GM23338 (cell line): ENCODE measurements at regions not wholly inside any gene's neighbourhood (a gene's known extent, or its start where the extent isn't known, plus 50 kb on each side); places are given as distances from the start of the nearest gene placed in this dataset.

Experiments used
- ATAC-seq: fragments of 200-7000 bp; cut with Tn5 transposase; 3 replicates; pipeline ENCODE4 v1.9.1; 2020
- DNase-seq: peaks from one replicate; pipeline ENCODE4 v3.0.0-alpha.2; 2015; ENCODE audit warnings: low spot score
- H2AFZ ChIP-seq: fragments of 200-600 bp; sonication (generic); 2 replicates; pipeline ENCODE4 v1.8.0; 2016; ENCODE audit warnings: antibody characterized with exemption, mild to moderate bottlenecking, moderate library complexity
- H3F3A ChIP-seq: fragments of 200-600 bp; sonication (generic); replicated peaks from 2 replicates; pipeline ENCODE4 v1.8.0; 2017; ENCODE audit warnings: antibody characterized with exemption, mixed run types, low read depth
- H3K27ac ChIP-seq: fragments of 200-600 bp; sonication (generic); 2 replicates; pipeline ENCODE4 v1.6.1; 2016; ENCODE audit warnings: low read depth
- H3K27me3 ChIP-seq: fragments of 200-600 bp; sonication (generic); 2 replicates; pipeline ENCODE4 v1.8.0; 2016; ENCODE audit warnings: mild to moderate bottlenecking, mixed run types, moderate library complexity; ENCODE audit not compliant: insufficient read depth
- H3K36me3 ChIP-seq: fragments of 200-600 bp; sonication (generic); 2 replicates; pipeline ENCODE4 v1.8.0; 2016; ENCODE audit warnings: mild to moderate bottlenecking; ENCODE audit not compliant: insufficient read depth
- H3K4me1 ChIP-seq: fragments of 200-600 bp; sonication (generic); 2 replicates; pipeline ENCODE4 v1.8.0; 2016; ENCODE audit warnings: mild to moderate bottlenecking, moderate library complexity; ENCODE audit not compliant: insufficient read depth
- H3K4me2 ChIP-seq: fragments of 200-600 bp; sonication (generic); 2 replicates; pipeline ENCODE4 v1.7.1; 2017; ENCODE audit warnings: mixed run types
- H3K4me3 ChIP-seq: fragments of 200-600 bp; sonication (generic); 2 replicates; pipeline ENCODE4 v1.6.1; 2016; ENCODE audit warnings: mixed run types
- H3K79me2 ChIP-seq: fragments of 200-600 bp; sonication (generic); replicated peaks from 2 replicates; pipeline ENCODE4 v1.8.0; 2017; ENCODE audit warnings: mild to moderate bottlenecking; ENCODE audit not compliant: insufficient read depth
- H3K9me2 ChIP-seq: fragments of 200-600 bp; sonication (generic); 2 replicates; pipeline ENCODE4 v1.8.0; 2017; ENCODE audit not compliant: insufficient read depth
- H4K20me1 ChIP-seq: fragments of 200-600 bp; sonication (generic); replicated peaks from 2 replicates; pipeline ENCODE4 v1.8.0; 2017; ENCODE audit warnings: mild to moderate bottlenecking; ENCODE audit not compliant: insufficient read depth
- H3K27ac Mint-ChIP-seq: 2 replicates; pipeline ENCODE4 v1.8.0; 2020; ENCODE audit warnings: inconsistent platforms, mild to moderate bottlenecking, moderate library complexity, mixed read lengths
- H3K27me3 Mint-ChIP-seq: 3 replicates; pipeline ENCODE4 v1.8.0; 2022; ENCODE audit warnings: low read depth, mild to moderate bottlenecking, moderate library complexity, mixed read lengths, inconsistent platforms; ENCODE audit not compliant: insufficient read depth, poor library complexity
- H3K36me3 Mint-ChIP-seq: 3 replicates; pipeline ENCODE4 v1.8.0; 2021; ENCODE audit warnings: low read depth, mild to moderate bottlenecking, inconsistent platforms, moderate library complexity, mixed read lengths
- H3K4me1 Mint-ChIP-seq: 3 replicates; pipeline ENCODE4 v1.8.0; 2020; ENCODE audit warnings: mild to moderate bottlenecking, inconsistent platforms, mixed read lengths
- H3K4me3 Mint-ChIP-seq: 3 replicates; pipeline ENCODE4 v1.8.0; 2021; ENCODE audit warnings: moderate library complexity, mild to moderate bottlenecking, inconsistent platforms, mixed read lengths
- H3K9me3 Mint-ChIP-seq: 3 replicates; pipeline ENCODE4 v1.8.0; 2020; ENCODE audit warnings: moderate library complexity, mild to moderate bottlenecking, inconsistent platforms, mixed read lengths
- CREB1 ChIP-seq: fragments of 250-450 bp; sonication (Bioruptor Pico); IDR thresholded peaks from 2 replicates; pipeline ENCODE4 v1.5.0; 2020; ENCODE audit warnings: low read depth, mild to moderate bottlenecking, moderate library complexity
- CTCF ChIP-seq, 2 experiments: fragments of 200-600 bp in 1 of 2; sonication (generic) in 1 of 2; conservative IDR thresholded peaks; 2 replicates each; pipeline versions ENCODE4 v1.5.1 to v1.6.1; 2016 to 2017; ENCODE audit warnings: antibody characterized with exemption in 2 of 2, low read depth in 2 of 2, mild to moderate bottlenecking in 2 of 2, moderate library complexity in 1 of 2
- ETS1 ChIP-seq: IDR thresholded peaks from 2 replicates; pipeline ENCODE4 v1.6.1; 2016; ENCODE audit warnings: antibody characterized with exemption
- EZH2 ChIP-seq: fragments of 200-600 bp; sonication (generic); IDR thresholded peaks from one replicate; pipeline ENCODE4 v1.8.0; 2017; ENCODE audit warnings: antibody characterized with exemption, mild to moderate bottlenecking, low read depth; ENCODE audit not compliant: unreplicated experiment
- EZH2phosphoT487 ChIP-seq: fragments of 200-600 bp; sonication (generic); IDR thresholded peaks from one replicate; pipeline ENCODE4 v1.8.1; 2018; ENCODE audit warnings: antibody characterized with exemption; ENCODE audit not compliant: unreplicated experiment
- JUNB ChIP-seq: IDR thresholded peaks from one replicate; pipeline ENCODE4 v1.6.1; 2016; ENCODE audit warnings: antibody characterized with exemption; ENCODE audit not compliant: unreplicated experiment
- NANOG ChIP-seq: IDR thresholded peaks from 2 replicates; pipeline ENCODE4 v1.6.1; 2016; ENCODE audit warnings: antibody characterized with exemption, borderline replicate concordance
- POLR2AphosphoS5 ChIP-seq: IDR thresholded peaks from 2 replicates; pipeline ENCODE4 v1.6.1; 2016; ENCODE audit warnings: antibody characterized with exemption, low read depth
- STAT1 ChIP-seq: IDR thresholded peaks from one replicate; pipeline ENCODE4 v1.6.1; 2016; ENCODE audit warnings: antibody characterized with exemption; ENCODE audit not compliant: unreplicated experiment
- ZNF114 ChIP-seq: fragments of 250-450 bp; sonication (Bioruptor Pico); IDR thresholded peaks from 2 replicates; pipeline ENCODE4 v1.5.0; 2020; ENCODE audit warnings: mild to moderate bottlenecking, moderate library complexity
- ZNF331 ChIP-seq: fragments of 250-450 bp; sonication (Bioruptor Pico); IDR thresholded peaks from 2 replicates; pipeline ENCODE4 v1.5.0; 2020; ENCODE audit warnings: low read depth, mild to moderate bottlenecking, moderate library complexity
- ZNF462 ChIP-seq: fragments of 250-450 bp; sonication (Bioruptor Pico); IDR thresholded peaks from 2 replicates; pipeline ENCODE4 v1.5.0; 2020; ENCODE audit warnings: mild to moderate bottlenecking, moderate library complexity
- TF ChIP-seq, protein P1 (sequence below): IDR thresholded peaks from one replicate; pipeline ENCODE4 v1.6.1; 2018; ENCODE audit warnings: antibody characterized with exemption; ENCODE audit not compliant: unreplicated experiment

DNA sequence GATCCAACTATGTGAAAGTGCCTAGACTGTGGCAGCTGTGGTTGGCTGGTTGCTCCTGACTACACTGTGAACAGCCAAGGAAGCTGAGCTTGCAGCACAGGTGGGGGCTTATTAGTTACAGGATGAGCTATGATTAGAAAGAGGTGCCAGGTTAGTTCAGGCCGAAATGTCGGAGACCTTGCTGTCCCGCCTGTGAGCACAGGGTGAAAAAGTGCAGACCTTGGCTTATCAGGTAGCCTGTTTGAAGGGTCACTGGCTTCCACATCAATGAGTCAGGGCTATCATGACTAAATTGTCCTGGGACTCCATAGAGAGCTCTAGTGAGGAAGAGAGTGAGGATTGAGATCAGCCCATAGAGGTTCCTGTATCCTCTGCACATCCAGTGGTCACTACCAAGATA, 114.3 kb upstream of the PLPPR1 start:
- peaks cover 3% of the 10 kb centered on the region; the same call in 2 of the 3 replicates for H3K4me1 Mint-ChIP-seq
- no peaks in the 10 kb centered on the region for H3K27me3 ChIP-seq
- no peak for ATAC-seq
- no peaks in the 10 kb centered on the region for H3K36me3 Mint-ChIP-seq
- no peak for TF ChIP-seq EZH2phosphoT487
- TF ChIP-seq CREB1 (CRISPR knock-in tag) = no peak
- TF ChIP-seq, protein P1, sequence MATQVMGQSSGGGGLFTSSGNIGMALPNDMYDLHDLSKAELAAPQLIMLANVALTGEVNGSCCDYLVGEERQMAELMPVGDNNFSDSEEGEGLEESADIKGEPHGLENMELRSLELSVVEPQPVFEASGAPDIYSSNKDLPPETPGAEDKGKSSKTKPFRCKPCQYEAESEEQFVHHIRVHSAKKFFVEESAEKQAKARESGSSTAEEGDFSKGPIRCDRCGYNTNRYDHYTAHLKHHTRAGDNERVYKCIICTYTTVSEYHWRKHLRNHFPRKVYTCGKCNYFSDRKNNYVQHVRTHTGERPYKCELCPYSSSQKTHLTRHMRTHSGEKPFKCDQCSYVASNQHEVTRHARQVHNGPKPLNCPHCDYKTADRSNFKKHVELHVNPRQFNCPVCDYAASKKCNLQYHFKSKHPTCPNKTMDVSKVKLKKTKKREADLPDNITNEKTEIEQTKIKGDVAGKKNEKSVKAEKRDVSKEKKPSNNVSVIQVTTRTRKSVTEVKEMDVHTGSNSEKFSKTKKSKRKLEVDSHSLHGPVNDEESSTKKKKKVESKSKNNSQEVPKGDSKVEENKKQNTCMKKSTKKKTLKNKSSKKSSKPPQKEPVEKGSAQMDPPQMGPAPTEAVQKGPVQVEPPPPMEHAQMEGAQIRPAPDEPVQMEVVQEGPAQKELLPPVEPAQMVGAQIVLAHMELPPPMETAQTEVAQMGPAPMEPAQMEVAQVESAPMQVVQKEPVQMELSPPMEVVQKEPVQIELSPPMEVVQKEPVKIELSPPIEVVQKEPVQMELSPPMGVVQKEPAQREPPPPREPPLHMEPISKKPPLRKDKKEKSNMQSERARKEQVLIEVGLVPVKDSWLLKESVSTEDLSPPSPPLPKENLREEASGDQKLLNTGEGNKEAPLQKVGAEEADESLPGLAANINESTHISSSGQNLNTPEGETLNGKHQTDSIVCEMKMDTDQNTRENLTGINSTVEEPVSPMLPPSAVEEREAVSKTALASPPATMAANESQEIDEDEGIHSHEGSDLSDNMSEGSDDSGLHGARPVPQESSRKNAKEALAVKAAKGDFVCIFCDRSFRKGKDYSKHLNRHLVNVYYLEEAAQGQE = no peak
- TF ChIP-seq EZH2 = no peak
- TF ChIP-seq STAT1 = no peak
- no peak for TF ChIP-seq ZNF462 (CRISPR knock-in tag)
- no peak for TF ChIP-seq ZNF114
- no peak for TF ChIP-seq CTCF (conservative IDR thresholded peaks at IDR 0.05; ENCODE audit: low read depth in 2 of 2)
- no peak for TF ChIP-seq ETS1
- no peak for TF ChIP-seq POLR2AphosphoS5
- TF ChIP-seq NANOG = no peak
- no peak for TF ChIP-seq ZNF331
- no peak for TF ChIP-seq JUNB
- peaks cover 5% of the 10 kb centered on the region; the same call in 1 of the 2 replicates for H3K4me1 ChIP-seq
- H3F3A ChIP-seq = no peaks in the 10 kb centered on the region
- H3K4me3 Mint-ChIP-seq = no peak overlapping the region
- no peaks in the 10 kb centered on the region for H4K20me1 ChIP-seq
- H3K27ac Mint-ChIP-seq = no peak overlapping the region
- H3K27me3 Mint-ChIP-seq = peaks cover 3% of the 10 kb centered on the region
- H3K79me2 ChIP-seq = no peaks in the 10 kb centered on the region
- no peak overlapping the region for H3K4me3 ChIP-seq
- no peak overlapping the region for H3K27ac ChIP-seq
- H3K9me3 Mint-ChIP-seq = no peaks in the 10 kb centered on the region
- no peak for DNase-seq
- no peak overlapping the region for H2AFZ ChIP-seq
- no peaks in the 10 kb centered on the region for H3K36me3 ChIP-seq
- H3K4me2 ChIP-seq = no peak overlapping the region
- peaks cover 11% of the 10 kb centered on the region for H3K9me2 ChIP-seq
